ENCODE measurements at regions not wholly inside any gene's neighbourhood (a gene's known extent, or its start where the extent isn't known, plus 50 kb on each side); places are given as distances from the start of the nearest gene placed in this dataset.

DNA sequence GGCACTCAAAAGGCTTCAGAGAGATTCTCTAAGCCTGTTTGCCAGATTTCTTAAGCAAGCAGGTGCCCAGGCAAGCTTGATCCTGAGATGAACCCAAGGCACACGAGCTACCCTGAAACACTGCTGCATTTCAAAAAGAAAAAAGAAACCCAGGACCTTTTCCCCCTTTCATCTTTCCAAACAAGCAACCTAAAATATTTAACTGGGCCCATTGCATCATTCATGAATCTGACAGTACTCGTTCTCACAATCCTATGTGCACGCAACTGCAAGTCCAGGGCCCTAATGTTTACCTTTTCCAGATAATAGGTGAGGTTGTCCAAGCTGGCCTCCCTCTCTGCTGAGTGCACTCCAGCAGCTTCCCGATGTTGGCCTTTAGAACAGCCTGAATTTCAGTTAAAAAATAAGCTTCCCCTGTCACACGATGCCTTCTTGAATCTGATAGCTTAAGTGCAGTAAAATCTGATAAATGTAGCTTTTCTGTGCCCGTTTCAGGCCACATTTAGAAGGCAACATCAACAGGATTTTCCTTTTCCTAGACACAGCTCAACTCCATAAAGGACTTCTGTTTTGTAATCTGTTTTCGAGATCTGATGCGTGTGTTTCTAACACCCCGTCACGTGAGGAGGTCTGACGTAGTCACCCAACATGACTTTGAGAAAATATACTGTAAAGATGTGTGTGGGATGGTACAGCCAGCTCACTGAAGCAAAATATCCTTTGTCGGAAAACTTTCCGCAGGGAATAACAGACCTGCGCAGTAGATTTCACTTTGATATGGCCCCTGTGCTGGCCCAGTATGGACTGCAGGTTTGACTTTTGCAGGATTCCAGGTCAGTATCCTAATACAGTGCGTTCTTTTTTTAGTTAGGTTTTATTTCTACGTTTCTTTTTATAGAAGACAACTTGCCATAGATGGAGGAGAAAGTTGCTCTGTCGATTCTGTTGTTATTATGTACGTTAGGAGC is 55.1 kb upstream of the RASA2 start:
- no peaks in the 10 kb centered on the region for H3K27me3 ChIP-seq (replicated peaks; ENCODE audit: control insufficient read depth, insufficient read depth, low read length)
- peaks cover 14% of the 10 kb centered on the region for H3K36me3 ChIP-seq (ENCODE audit: control insufficient read depth, insufficient read depth, low read length)
- DNase-seq (ENCODE audit: extremely low read depth, insufficient read length), result no peak
- no peak overlapping the region for H3K4me3 ChIP-seq (replicated peaks; ENCODE audit: low read depth, low read length)
- TF ChIP-seq, protein P1, sequence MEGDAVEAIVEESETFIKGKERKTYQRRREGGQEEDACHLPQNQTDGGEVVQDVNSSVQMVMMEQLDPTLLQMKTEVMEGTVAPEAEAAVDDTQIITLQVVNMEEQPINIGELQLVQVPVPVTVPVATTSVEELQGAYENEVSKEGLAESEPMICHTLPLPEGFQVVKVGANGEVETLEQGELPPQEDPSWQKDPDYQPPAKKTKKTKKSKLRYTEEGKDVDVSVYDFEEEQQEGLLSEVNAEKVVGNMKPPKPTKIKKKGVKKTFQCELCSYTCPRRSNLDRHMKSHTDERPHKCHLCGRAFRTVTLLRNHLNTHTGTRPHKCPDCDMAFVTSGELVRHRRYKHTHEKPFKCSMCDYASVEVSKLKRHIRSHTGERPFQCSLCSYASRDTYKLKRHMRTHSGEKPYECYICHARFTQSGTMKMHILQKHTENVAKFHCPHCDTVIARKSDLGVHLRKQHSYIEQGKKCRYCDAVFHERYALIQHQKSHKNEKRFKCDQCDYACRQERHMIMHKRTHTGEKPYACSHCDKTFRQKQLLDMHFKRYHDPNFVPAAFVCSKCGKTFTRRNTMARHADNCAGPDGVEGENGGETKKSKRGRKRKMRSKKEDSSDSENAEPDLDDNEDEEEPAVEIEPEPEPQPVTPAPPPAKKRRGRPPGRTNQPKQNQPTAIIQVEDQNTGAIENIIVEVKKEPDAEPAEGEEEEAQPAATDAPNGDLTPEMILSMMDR (IDR thresholded peaks at IDR 0.05; ENCODE audit: insufficient read depth, low read length, poor library complexity, severe bottlenecking), result no peak

DNA sequence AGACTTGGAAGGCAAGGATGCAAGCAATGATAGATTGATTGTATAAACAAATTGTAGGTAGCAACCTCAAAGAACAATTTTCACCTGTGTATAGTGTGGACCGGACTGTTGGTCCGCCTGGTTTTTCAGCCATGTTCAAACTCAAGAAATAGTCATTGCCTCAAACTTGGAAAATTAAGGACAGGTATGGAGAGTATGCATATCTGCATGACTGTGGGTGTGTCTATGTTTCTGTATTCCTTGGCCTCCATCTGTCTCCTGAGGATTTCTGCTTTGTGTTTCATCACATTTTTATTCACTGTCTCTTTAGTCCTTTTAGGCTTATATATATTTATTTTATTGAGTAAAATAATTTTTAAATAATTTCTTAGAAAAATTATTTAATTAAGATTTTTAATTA is 53.9 kb upstream of the RASA2 start:
- TF ChIP-seq, protein P1 (IDR thresholded peaks at IDR 0.05; ENCODE audit: insufficient read depth, low read length, poor library complexity, severe bottlenecking), result no peak
- DNase-seq (ENCODE audit: extremely low read depth, insufficient read length), result no peak
- Histone ChIP-seq H3K27me3 (replicated peaks; ENCODE audit: control insufficient read depth, insufficient read depth, low read length) (no peaks in the 10 kb centered on the region), H3K4me3 (replicated peaks; ENCODE audit: low read depth, low read length) (no peak overlapping the region), H3K36me3 (ENCODE audit: control insufficient read depth, insufficient read depth, low read length) (peaks cover 11% of the 10 kb centered on the region)

- TF ChIP-seq, protein P1 (IDR thresholded peaks at IDR 0.05; ENCODE audit: insufficient read depth, low read length, poor library complexity, severe bottlenecking), result no peak
- Histone ChIP-seq H3K36me3 (ENCODE audit: control insufficient read depth, insufficient read depth, low read length) (peaks cover 7% of the 10 kb centered on the region), H3K27me3 (replicated peaks; ENCODE audit: control insufficient read depth, insufficient read depth, low read length) (no peaks in the 10 kb centered on the region), H3K4me3 (replicated peaks; ENCODE audit: low read depth, low read length) (no peak overlapping the region)
- DNase-seq (ENCODE audit: extremely low read depth, insufficient read length), result no peak
Observed at GRCh38 chr3:141434255-141434654, 52.6 kb upstream of the RASA2 start.

GRCh38 chr3:141436180-141436579 is 50.6 kb upstream of the RASA2 start:
- Histone ChIP-seq H3K4me3 (replicated peaks; ENCODE audit: low read depth, low read length) (no peak overlapping the region), H3K36me3 (ENCODE audit: control insufficient read depth, insufficient read depth, low read length) (peaks cover 2% of the 10 kb centered on the region), H3K27me3 (replicated peaks; ENCODE audit: control insufficient read depth, insufficient read depth, low read length) (no peaks in the 10 kb centered on the region)
- DNase-seq (ENCODE audit: extremely low read depth, insufficient read length), result no peak
- TF ChIP-seq, protein P1 (IDR thresholded peaks at IDR 0.05; ENCODE audit: insufficient read depth, low read length, poor library complexity, severe bottlenecking), result no peak

All from GM06990 (cell line).